GM12891 (cell line): ENCODE measurements at regions not wholly inside any gene's neighbourhood (a gene's known extent, or its start where the extent isn't known, plus 50 kb on each side); places are given as distances from the start of the nearest gene placed in this dataset.

Source experiments
- POLR2A ChIP-seq: IDR thresholded peaks from 2 replicates; pipeline ENCODE4 v1.6.1; 2011; ENCODE audit warnings: low read depth, low read length, control low read depth
- POLR2AphosphoS5 ChIP-seq: IDR thresholded peaks from 2 replicates; pipeline ENCODE4 v1.6.1; 2011; ENCODE audit warnings: low read depth, low read length, control low read depth
- SPI1 ChIP-seq: IDR thresholded peaks from 2 replicates; pipeline ENCODE4 v1.6.1; 2011; ENCODE audit warnings: low read depth, low read length, control low read depth
- TAF1 ChIP-seq: IDR thresholded peaks from 2 replicates; pipeline ENCODE4 v1.6.1; 2011; ENCODE audit warnings: low read depth, low read length, control low read depth

- TF ChIP-seq POLR2AphosphoS5 (no peak), TAF1 (no peak), POLR2A (no peak), SPI1 (no peak)
Observed at GRCh38 chr6:139967497-139967896, 593.0 kb upstream of the CITED2 start.
